ENCODE measurements at regions not wholly inside any gene's neighbourhood (a gene's known extent, or its start where the extent isn't known, plus 50 kb on each side); places are given as distances from the start of the nearest gene placed in this dataset.

DNA sequence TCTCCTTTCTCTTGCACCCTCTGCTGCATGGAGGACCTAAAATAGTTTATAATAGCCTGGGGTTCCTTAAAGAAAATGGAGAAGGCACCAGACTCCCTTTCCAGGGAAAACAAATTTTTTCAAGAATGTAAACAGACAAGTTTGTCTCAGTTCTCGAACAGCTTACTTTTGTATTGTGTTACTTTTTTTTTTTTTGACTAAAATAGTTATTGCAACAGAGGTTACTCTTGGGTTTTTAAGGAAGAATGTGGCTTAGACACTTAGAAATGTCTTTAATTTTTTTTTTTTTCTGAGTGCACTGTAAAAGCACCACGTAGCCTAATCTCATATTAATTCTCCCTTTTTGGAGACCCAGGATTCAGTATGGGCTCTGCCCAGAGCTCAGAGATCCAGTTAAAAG, 148.7 kb upstream of the CARMIL1 start:
- TF ChIP-seq, protein P1, sequence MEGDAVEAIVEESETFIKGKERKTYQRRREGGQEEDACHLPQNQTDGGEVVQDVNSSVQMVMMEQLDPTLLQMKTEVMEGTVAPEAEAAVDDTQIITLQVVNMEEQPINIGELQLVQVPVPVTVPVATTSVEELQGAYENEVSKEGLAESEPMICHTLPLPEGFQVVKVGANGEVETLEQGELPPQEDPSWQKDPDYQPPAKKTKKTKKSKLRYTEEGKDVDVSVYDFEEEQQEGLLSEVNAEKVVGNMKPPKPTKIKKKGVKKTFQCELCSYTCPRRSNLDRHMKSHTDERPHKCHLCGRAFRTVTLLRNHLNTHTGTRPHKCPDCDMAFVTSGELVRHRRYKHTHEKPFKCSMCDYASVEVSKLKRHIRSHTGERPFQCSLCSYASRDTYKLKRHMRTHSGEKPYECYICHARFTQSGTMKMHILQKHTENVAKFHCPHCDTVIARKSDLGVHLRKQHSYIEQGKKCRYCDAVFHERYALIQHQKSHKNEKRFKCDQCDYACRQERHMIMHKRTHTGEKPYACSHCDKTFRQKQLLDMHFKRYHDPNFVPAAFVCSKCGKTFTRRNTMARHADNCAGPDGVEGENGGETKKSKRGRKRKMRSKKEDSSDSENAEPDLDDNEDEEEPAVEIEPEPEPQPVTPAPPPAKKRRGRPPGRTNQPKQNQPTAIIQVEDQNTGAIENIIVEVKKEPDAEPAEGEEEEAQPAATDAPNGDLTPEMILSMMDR (IDR thresholded peaks at IDR 0.05; ENCODE audit: poor library complexity): no peak
- TF ChIP-seq EZH2 (IDR thresholded peaks at IDR 0.05; ENCODE audit: borderline replicate concordance) (no peak), EZH2phosphoT487 (IDR thresholded peaks at IDR 0.05; ENCODE audit: low read depth, severe bottlenecking, unreplicated experiment) (no peak)

All from hepatocyte (in vitro differentiated cells).